WTC11 (cell line): ENCODE measurements at regions not wholly inside any gene's neighbourhood (a gene's known extent, or its start where the extent isn't known, plus 50 kb on each side); places are given as distances from the start of the nearest gene placed in this dataset.

ENCODE experiments used
- ATAC-seq: fragments of 200-7000 bp; cut with Tn5 transposase; 2 replicates; pipeline ENCODE4 v1.10.0; 2021; ENCODE audit warnings: mild to moderate bottlenecking, moderate library complexity
- CTCF ChIA-PET: fragments of 300-600 bp; sonication (Branson Sonifier 250); formaldehyde crosslinking; loops from one replicate; lab custom pipeline; 2021; ENCODE audit warnings: antibody characterized with exemption; lab: Charles Lee
- POLR2A ChIA-PET: fragments of 350-600 bp; sonication (Branson Sonifier 250); formaldehyde crosslinking; loops from one replicate; lab custom pipeline; 2021; ENCODE audit warnings: antibody characterized with exemption; lab: Charles Lee
- DNase-seq: peaks from one replicate; pipeline ENCODE4 v3.0.0; 2021; ENCODE audit warnings: low spot score
- H3K27ac Mint-ChIP-seq: 2 replicates; pipeline ENCODE4 v1.8.0; 2021; ENCODE audit warnings: mixed read lengths
- H3K27me3 Mint-ChIP-seq: 2 replicates; pipeline ENCODE4 v1.8.0; 2021; ENCODE audit warnings: low read depth, mild to moderate bottlenecking, moderate library complexity, mixed read lengths
- H3K36me3 Mint-ChIP-seq: 2 replicates; pipeline ENCODE4 v1.8.0; 2021; ENCODE audit warnings: mixed read lengths
- H3K4me1 Mint-ChIP-seq: 2 replicates; pipeline ENCODE4 v1.8.0; 2022; ENCODE audit warnings: mixed read lengths
- H3K4me3 Mint-ChIP-seq: 2 replicates; pipeline ENCODE4 v1.8.0; 2021; ENCODE audit warnings: mild to moderate bottlenecking, moderate library complexity, mixed read lengths
- H3K9me3 Mint-ChIP-seq: 2 replicates; pipeline ENCODE4 v1.8.0; 2021; ENCODE audit warnings: mixed read lengths
- ELF4 ChIP-seq: sonication (generic); formaldehyde crosslinking; IDR thresholded peaks from 2 replicates; pipeline ENCODE4 v1.8.1; 2022; ENCODE audit warnings: low read depth, mild to moderate bottlenecking, moderate library complexity, missing genetic modification reagents
- ESRRA ChIP-seq: sonication (generic); formaldehyde crosslinking; IDR thresholded peaks from 2 replicates; pipeline ENCODE4 v1.8.1; 2022; ENCODE audit warnings: mild to moderate bottlenecking, missing genetic modification reagents, borderline replicate concordance
- ETV6 ChIP-seq: sonication (generic); formaldehyde crosslinking; IDR thresholded peaks from 2 replicates; pipeline ENCODE4 v1.8.1; 2022; ENCODE audit warnings: mild to moderate bottlenecking, missing genetic modification reagents
- FOXP1 ChIP-seq: sonication (generic); formaldehyde crosslinking; IDR thresholded peaks from 2 replicates; pipeline ENCODE4 v1.8.0; 2022; ENCODE audit warnings: missing genetic modification reagents, mild to moderate bottlenecking, moderate library complexity, borderline replicate concordance
- GRHL2 ChIP-seq: fragments of 250-450 bp; sonication (Bioruptor Pico); IDR thresholded peaks from 2 replicates; pipeline ENCODE4 v1.8.0; 2022; ENCODE audit warnings: mild to moderate bottlenecking, moderate library complexity; ENCODE audit not compliant: insufficient replicate concordance, severe bottlenecking
- JAZF1 ChIP-seq: fragments of 250-450 bp; sonication (Bioruptor Pico); IDR thresholded peaks from 2 replicates; pipeline ENCODE4 v1.9.0; 2021; ENCODE audit warnings: moderate library complexity, mild to moderate bottlenecking, inconsistent platforms
- JUN ChIP-seq: sonication (generic); formaldehyde crosslinking; IDR thresholded peaks from 2 replicates; pipeline ENCODE4 v1.8.0; 2023; ENCODE audit warnings: mild to moderate bottlenecking, missing genetic modification reagents
- MXD4 ChIP-seq: fragments of 250-450 bp; sonication (Bioruptor Pico); IDR thresholded peaks from 2 replicates; pipeline ENCODE4 v1.8.0; 2021; ENCODE audit warnings: mild to moderate bottlenecking, moderate library complexity, borderline replicate concordance
- NR1H2 ChIP-seq: sonication (generic); formaldehyde crosslinking; IDR thresholded peaks from 2 replicates; pipeline ENCODE4 v1.9.0; 2021; ENCODE audit warnings: mild to moderate bottlenecking, moderate library complexity, missing genetic modification reagents
- NR2C2 ChIP-seq: sonication (generic); formaldehyde crosslinking; IDR thresholded peaks from 2 replicates; pipeline ENCODE4 v1.8.0; 2022; ENCODE audit warnings: mild to moderate bottlenecking, missing genetic modification reagents
- NR3C1 ChIP-seq: sonication (generic); formaldehyde crosslinking; conservative IDR thresholded peaks from 2 replicates; pipeline ENCODE4 v1.8.1; 2023; ENCODE audit warnings: low read depth, mild to moderate bottlenecking, missing genetic modification reagents
- PRRX2 ChIP-seq: fragments of 250-450 bp; sonication (Bioruptor Pico); IDR thresholded peaks from 2 replicates; pipeline ENCODE4 v1.8.0; 2021; ENCODE audit warnings: mild to moderate bottlenecking
- RELA ChIP-seq: sonication (generic); formaldehyde crosslinking; IDR thresholded peaks from 2 replicates; pipeline ENCODE4 v1.8.1; 2022; ENCODE audit warnings: missing genetic modification reagents, mild to moderate bottlenecking, borderline replicate concordance
- RORB ChIP-seq: fragments of 250-450 bp; sonication (Bioruptor Pico); IDR thresholded peaks from 2 replicates; pipeline ENCODE4 v1.9.0; 2021; ENCODE audit warnings: mild to moderate bottlenecking
- TEAD1 ChIP-seq: sonication (generic); formaldehyde crosslinking; IDR thresholded peaks from 2 replicates; pipeline ENCODE4 v1.8.0; 2022; ENCODE audit warnings: mild to moderate bottlenecking, missing genetic modification reagents
- TEAD4 ChIP-seq: sonication (generic); formaldehyde crosslinking; IDR thresholded peaks from 2 replicates; pipeline ENCODE4 v1.8.0; 2022; ENCODE audit warnings: mild to moderate bottlenecking, missing genetic modification reagents
- ZBTB21 ChIP-seq: sonication (generic); formaldehyde crosslinking; IDR thresholded peaks from 2 replicates; pipeline ENCODE4 v1.8.1; 2023; ENCODE audit warnings: mild to moderate bottlenecking, missing genetic modification reagents, borderline replicate concordance
- ZNF121 ChIP-seq: sonication (generic); formaldehyde crosslinking; IDR thresholded peaks from 2 replicates; pipeline ENCODE4 v1.8.0; 2023; ENCODE audit warnings: missing genetic modification reagents
- ZNF263 ChIP-seq: sonication (generic); formaldehyde crosslinking; IDR thresholded peaks from 2 replicates; pipeline ENCODE4 v1.8.1; 2022; ENCODE audit warnings: low read depth, mild to moderate bottlenecking, moderate library complexity, missing genetic modification reagents
- ZNF416 ChIP-seq: fragments of 250-450 bp; sonication (Bioruptor Pico); IDR thresholded peaks from 2 replicates; pipeline ENCODE4 v1.9.0; 2021; ENCODE audit warnings: mild to moderate bottlenecking, inconsistent platforms
- ZNF423 ChIP-seq: fragments of 250-450 bp; sonication (Bioruptor Pico); IDR thresholded peaks from 2 replicates; pipeline ENCODE4 v2.1.2; 2022; ENCODE audit warnings: mild to moderate bottlenecking, moderate library complexity
- TF ChIP-seq, protein P1 (sequence below): fragments of 250-450 bp; sonication (Bioruptor Pico); IDR thresholded peaks from 2 replicates; pipeline ENCODE4 v1.9.0; 2021; ENCODE audit warnings: moderate library complexity, mild to moderate bottlenecking, inconsistent platforms, borderline replicate concordance
- TF ChIP-seq, protein P2 (sequence below): sonication (generic); formaldehyde crosslinking; IDR thresholded peaks from 2 replicates; pipeline ENCODE4 v1.8.0; 2022; ENCODE audit warnings: mild to moderate bottlenecking, missing genetic modification reagents
- TF ChIP-seq, protein P3 (sequence below): sonication (generic); formaldehyde crosslinking; conservative IDR thresholded peaks from 2 replicates; pipeline ENCODE4 v1.8.1; 2022; ENCODE audit warnings: mild to moderate bottlenecking, missing genetic modification reagents
- TF ChIP-seq, protein P4 (sequence below): sonication (generic); formaldehyde crosslinking; IDR thresholded peaks from 2 replicates; pipeline ENCODE4 v1.8.1; 2022; ENCODE audit warnings: low read depth, missing genetic modification reagents, borderline replicate concordance
- TF ChIP-seq, protein P5 (sequence below): sonication (generic); formaldehyde crosslinking; IDR thresholded peaks from 2 replicates; pipeline ENCODE4 v1.8.1; 2023; ENCODE audit warnings: mild to moderate bottlenecking, missing genetic modification reagents
- TF ChIP-seq, protein P6 (sequence below): sonication (generic); formaldehyde crosslinking; IDR thresholded peaks from 2 replicates; pipeline ENCODE4 v1.8.0; 2022; ENCODE audit warnings: mild to moderate bottlenecking, missing genetic modification reagents
- TF ChIP-seq, protein P7 (sequence below): sonication (generic); formaldehyde crosslinking; IDR thresholded peaks from 2 replicates; pipeline ENCODE4 v1.8.0; 2023; ENCODE audit warnings: missing genetic modification reagents, mild to moderate bottlenecking, borderline replicate concordance

DNA sequence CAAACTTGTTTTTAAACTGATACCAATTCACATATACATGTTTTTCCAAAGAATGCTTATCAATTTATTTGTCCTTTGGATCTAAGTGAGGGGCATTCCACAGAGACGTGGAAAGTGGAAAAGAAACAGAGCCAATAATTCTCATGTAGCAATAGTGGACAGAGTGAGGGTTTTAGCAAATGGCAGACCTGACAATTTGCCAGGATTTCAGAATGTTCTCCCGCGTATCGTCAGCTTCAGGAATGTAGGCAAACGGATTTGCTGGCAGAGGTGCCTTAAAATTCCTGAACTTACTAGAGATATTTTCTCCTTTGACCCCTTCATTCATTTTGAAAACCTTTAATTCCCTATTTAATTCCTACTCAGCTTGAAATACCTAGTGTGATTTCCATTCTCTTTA lies 193.4 kb upstream of the CPHXL start:
- ChIA-PET POLR2A (no interaction called here), CTCF (no interaction called here)
- Mint-ChIP-seq H3K9me3 (peaks cover 49% of the 10 kb centered on the region), H3K27ac (no peak overlapping the region), H3K4me3 (no peak overlapping the region), H3K27me3 (peaks cover 95% of the 10 kb centered on the region), H3K4me1 (peaks cover 22% of the 10 kb centered on the region), H3K36me3 (peaks cover 13% of the 10 kb centered on the region; the same call in 1 of the 2 replicates)
- ATAC-seq = no peak
- no peak for DNase-seq
- TF ChIP-seq NR1H2 (CRISPR knock-in tag) (no peak), RORB (CRISPR knock-in tag) (no peak), JAZF1 (CRISPR knock-in tag) (no peak), RELA (CRISPR knock-in tag) (no peak), NR2C2 (no peak), PRRX2 (no peak), NR3C1 (CRISPR knock-in tag) (no peak), GRHL2 (no peak), JUN (no peak), ZNF121 (no peak), ZNF263 (no peak), ETV6 (CRISPR knock-in tag) (no peak), ZBTB21 (CRISPR knock-in tag) (no peak), ESRRA (CRISPR knock-in tag) (no peak)
- TF ChIP-seq, protein P1, sequence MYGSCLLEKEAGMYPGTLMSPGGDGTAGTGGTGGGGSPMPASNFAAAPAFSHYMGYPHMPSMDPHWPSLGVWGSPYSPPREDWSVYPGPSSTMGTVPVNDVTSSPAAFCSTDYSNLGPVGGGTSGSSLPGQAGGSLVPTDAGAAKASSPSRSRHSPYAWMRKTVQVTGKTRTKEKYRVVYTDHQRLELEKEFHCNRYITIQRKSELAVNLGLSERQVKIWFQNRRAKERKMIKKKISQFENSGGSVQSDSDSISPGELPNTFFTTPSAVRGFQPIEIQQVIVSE (CRISPR knock-in tag) = no peak
- TF ChIP-seq, protein P2, sequence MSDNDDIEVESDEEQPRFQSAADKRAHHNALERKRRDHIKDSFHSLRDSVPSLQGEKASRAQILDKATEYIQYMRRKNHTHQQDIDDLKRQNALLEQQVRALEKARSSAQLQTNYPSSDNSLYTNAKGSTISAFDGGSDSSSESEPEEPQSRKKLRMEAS (CRISPR knock-in tag) = no peak
- TF ChIP-seq, protein P3, sequence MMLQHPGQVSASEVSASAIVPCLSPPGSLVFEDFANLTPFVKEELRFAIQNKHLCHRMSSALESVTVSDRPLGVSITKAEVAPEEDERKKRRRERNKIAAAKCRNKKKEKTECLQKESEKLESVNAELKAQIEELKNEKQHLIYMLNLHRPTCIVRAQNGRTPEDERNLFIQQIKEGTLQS = no peak
- TF ChIP-seq, protein P4, sequence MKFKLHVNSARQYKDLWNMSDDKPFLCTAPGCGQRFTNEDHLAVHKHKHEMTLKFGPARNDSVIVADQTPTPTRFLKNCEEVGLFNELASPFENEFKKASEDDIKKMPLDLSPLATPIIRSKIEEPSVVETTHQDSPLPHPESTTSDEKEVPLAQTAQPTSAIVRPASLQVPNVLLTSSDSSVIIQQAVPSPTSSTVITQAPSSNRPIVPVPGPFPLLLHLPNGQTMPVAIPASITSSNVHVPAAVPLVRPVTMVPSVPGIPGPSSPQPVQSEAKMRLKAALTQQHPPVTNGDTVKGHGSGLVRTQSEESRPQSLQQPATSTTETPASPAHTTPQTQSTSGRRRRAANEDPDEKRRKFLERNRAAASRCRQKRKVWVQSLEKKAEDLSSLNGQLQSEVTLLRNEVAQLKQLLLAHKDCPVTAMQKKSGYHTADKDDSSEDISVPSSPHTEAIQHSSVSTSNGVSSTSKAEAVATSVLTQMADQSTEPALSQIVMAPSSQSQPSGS = no peak

DNA sequence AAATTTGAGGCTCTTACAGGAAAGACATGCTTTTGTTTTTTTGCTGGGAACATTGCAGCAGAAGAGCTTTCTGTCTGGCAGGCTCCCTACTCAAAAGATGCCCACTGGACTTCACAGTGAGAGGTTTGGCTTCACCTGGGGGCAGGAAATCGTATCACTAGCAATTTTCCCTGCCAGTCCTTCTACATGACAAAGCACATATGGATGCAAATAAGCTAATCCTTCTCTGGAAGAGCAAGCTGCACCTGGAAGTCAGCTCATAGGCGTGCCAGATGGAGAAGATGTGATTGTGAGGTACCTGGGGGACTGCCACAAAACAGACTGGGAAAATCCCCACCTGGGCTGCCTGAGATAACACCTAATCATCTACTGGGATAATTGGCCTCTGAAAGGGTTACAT lies 195.0 kb upstream of the CPHXL start:
- ChIA-PET POLR2A (no interaction called here), CTCF (no interaction called here)
- Mint-ChIP-seq H3K4me1 (peaks cover 20% of the 10 kb centered on the region), H3K27ac (no peak overlapping the region), H3K4me3 (no peak overlapping the region; the same call in 1 of the 2 replicates), H3K27me3 (peaks cover 96% of the 10 kb centered on the region), H3K9me3 (peaks cover 51% of the 10 kb centered on the region), H3K36me3 (peaks cover 14% of the 10 kb centered on the region; the same call in 1 of the 2 replicates)
- ATAC-seq (peak; percentile 57), DNase-seq (no peak)
- TF ChIP-seq, protein P5, sequence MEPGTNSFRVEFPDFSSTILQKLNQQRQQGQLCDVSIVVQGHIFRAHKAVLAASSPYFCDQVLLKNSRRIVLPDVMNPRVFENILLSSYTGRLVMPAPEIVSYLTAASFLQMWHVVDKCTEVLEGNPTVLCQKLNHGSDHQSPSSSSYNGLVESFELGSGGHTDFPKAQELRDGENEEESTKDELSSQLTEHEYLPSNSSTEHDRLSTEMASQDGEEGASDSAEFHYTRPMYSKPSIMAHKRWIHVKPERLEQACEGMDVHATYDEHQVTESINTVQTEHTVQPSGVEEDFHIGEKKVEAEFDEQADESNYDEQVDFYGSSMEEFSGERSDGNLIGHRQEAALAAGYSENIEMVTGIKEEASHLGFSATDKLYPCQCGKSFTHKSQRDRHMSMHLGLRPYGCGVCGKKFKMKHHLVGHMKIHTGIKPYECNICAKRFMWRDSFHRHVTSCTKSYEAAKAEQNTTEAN = no peak
- TF ChIP-seq, protein P6, sequence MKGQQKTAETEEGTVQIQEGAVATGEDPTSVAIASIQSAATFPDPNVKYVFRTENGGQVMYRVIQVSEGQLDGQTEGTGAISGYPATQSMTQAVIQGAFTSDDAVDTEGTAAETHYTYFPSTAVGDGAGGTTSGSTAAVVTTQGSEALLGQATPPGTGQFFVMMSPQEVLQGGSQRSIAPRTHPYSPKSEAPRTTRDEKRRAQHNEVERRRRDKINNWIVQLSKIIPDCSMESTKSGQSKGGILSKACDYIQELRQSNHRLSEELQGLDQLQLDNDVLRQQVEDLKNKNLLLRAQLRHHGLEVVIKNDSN (CRISPR knock-in tag) = no peak
- no peak for TF ChIP-seq TEAD1 (CRISPR knock-in tag)
- TF ChIP-seq MXD4 (CRISPR knock-in tag) = no peak
- no peak for TF ChIP-seq FOXP1 (CRISPR knock-in tag)
- TF ChIP-seq, protein P7, sequence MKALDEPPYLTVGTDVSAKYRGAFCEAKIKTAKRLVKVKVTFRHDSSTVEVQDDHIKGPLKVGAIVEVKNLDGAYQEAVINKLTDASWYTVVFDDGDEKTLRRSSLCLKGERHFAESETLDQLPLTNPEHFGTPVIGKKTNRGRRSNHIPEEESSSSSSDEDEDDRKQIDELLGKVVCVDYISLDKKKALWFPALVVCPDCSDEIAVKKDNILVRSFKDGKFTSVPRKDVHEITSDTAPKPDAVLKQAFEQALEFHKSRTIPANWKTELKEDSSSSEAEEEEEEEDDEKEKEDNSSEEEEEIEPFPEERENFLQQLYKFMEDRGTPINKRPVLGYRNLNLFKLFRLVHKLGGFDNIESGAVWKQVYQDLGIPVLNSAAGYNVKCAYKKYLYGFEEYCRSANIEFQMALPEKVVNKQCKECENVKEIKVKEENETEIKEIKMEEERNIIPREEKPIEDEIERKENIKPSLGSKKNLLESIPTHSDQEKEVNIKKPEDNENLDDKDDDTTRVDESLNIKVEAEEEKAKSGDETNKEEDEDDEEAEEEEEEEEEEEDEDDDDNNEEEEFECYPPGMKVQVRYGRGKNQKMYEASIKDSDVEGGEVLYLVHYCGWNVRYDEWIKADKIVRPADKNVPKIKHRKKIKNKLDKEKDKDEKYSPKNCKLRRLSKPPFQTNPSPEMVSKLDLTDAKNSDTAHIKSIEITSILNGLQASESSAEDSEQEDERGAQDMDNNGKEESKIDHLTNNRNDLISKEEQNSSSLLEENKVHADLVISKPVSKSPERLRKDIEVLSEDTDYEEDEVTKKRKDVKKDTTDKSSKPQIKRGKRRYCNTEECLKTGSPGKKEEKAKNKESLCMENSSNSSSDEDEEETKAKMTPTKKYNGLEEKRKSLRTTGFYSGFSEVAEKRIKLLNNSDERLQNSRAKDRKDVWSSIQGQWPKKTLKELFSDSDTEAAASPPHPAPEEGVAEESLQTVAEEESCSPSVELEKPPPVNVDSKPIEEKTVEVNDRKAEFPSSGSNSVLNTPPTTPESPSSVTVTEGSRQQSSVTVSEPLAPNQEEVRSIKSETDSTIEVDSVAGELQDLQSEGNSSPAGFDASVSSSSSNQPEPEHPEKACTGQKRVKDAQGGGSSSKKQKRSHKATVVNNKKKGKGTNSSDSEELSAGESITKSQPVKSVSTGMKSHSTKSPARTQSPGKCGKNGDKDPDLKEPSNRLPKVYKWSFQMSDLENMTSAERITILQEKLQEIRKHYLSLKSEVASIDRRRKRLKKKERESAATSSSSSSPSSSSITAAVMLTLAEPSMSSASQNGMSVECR = no peak
- no peak for TF ChIP-seq ZNF423 (CRISPR knock-in tag)
- no peak for TF ChIP-seq ZNF416 (CRISPR knock-in tag)
- no peak for TF ChIP-seq ELF4 (CRISPR knock-in tag)
- TF ChIP-seq, protein P2 (CRISPR knock-in tag) = no peak
- no peak for TF ChIP-seq TEAD4 (CRISPR knock-in tag)
- TF ChIP-seq RORB (CRISPR knock-in tag) = no peak
